Esophagus mucosa (tissue), 1 donor: ENCODE measurements at regions not wholly inside any gene's neighbourhood (a gene's known extent, or its start where the extent isn't known, plus 50 kb on each side); places are given as distances from the start of the nearest gene placed in this dataset.

Source experiments
- ATAC-seq: fragments of 200-7000 bp; cut with Tn5 transposase; one replicate; pipeline ENCODE4 v1.9.1; 2020
- donor health status: DM: yes; HTN: yes; CAD: no.

DNA sequence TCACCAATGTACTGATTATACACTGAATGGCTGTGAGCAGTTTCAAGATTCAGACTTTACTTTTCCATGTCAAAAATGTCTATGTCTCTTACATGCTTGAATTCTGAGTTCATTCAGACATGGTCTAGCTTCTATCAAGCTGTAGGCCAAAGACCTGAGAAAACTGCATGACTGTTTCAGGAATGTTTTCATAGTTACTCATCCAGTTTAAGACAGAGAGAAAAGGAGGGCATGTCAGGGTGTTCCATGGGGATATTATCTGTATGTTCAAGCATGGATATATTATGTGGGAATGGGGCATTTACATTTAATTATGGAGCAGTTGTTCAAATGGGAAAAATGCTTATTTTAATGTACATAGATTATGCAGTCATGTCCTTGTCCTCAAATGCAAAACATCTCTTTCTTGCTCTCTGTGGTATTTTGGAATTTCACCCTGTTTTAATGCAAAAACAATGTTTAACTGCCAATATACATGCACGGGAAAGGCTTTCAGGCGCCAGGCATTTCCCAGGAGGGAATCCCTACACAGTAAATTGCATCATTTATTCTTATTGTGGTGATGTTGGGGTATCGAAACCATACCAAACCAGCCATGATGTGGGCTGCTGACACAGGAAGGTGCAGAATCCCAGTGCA lies 429.1 kb upstream of the INTU start:
- no peak for ATAC-seq

DNA sequence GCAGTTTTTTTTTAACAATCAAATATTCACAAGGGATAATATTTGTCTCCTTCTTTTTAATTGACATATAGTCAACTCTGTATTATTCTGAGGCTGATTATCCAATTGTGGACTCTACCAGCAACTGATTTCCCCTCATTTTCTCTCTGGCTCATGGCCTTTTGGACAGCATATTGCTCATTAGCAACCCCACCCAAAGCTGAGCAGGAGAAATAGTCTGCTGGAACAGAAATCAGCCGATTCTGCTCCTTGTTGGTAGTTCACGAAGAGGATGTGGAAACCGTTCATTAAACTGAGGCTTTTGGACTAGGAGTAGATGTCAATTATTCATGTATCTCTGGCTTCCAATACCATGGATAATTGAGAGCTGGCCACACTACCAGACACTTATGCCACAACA lies 428.4 kb upstream of the INTU start:
- ATAC-seq, result no peak

DNA sequence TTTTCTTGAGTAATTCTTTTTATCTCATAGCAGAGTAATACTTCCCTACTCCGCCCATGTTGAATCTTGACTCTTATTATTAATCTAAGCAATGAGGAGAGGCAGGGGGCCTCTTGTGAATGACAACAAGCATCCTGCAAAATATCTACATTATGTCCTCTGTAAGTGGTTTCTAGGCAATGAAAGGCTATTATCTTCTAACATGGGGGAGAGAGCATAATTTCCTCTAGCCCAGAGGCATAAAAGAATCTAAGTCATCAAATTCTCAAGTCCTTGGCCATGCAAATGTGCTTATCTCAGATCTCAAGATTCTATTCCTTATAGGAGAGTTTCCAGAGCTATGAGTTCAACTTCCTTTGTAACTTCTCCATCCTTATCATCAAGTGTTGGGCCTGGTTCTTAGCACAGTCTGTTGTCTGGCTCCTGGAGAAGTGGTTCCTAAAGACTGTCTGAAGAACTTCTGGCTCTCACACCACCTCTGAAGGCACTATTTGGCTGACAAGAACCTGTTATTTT lies 423.1 kb upstream of the INTU start:
- no peak for ATAC-seq

DNA sequence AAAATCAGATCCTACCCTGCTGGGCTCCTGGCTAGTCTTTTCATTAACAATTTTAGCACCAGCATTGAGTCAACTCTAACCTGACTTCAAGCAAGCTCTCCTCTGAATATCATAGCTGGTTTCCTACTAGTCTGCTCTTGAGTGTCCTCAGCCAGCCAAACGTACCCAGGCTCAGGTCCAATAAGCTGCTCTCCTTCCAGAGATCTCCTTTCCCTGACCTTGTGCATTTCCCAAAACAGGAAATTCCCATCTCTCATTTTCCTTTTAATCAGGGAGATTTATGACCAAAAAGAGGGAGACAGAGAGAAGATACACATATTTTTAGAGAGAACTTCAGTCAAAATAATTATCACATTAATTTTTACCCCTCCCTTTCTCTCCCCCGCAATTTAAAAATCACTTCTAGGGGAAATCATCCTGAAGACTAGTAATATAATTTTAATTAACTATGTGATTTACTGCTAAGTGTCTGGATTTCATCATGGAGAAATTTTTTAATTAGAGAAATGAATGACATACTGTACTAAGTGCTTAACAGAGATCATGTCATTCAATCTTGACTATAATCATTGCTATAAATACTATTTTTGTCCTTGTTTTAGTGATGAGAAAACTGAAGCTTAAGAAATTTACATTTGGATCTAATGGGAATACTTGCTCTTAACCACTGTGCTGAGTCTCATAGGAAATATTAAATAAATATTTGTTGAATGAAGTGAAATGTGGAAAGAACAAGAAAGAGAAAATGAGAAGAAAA lies 421.7 kb upstream of the INTU start:
- no peak for ATAC-seq

DNA sequence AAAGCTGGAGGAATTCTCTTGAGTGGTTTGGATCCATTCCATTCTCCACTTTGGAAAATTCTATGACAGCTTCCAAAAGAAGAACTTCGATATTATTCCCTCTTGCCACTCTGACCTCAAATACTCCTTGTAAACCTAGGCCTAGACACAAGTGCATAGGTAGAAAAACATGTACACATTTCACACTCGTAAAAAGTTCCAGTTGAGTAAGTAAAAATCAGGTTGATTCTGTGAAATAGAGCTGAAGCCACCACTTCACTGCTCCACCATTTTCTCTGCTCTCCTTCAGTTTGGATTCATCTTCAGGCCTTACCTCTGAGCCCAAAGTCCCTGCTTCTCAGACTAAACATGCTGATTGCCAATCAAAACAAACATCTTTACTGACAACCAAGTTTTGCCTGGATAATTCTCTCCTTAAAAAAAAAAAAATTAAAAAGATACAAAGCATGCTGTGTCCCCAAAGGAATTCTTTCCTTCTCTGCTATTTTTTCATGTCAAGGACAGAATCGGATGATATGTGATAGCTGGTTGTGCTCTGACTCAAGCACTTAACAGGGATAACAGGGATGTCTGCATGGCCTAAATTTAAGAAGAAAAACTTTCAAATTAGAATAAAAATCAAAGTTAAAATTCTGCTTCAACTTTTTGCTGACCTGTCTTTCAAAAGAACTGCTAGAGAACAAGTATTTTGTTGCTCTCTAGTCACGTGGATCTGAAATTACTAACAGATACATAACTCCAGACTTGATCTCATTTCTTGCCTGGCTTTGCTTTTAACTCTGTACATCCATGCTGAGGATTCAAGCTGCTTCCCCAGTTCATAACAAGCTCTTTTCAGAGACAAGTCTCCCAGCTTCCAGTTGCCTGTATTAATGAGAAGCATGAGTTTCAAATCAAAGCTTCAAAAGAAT lies 420.9 kb upstream of the INTU start:
- no peak for ATAC-seq

DNA sequence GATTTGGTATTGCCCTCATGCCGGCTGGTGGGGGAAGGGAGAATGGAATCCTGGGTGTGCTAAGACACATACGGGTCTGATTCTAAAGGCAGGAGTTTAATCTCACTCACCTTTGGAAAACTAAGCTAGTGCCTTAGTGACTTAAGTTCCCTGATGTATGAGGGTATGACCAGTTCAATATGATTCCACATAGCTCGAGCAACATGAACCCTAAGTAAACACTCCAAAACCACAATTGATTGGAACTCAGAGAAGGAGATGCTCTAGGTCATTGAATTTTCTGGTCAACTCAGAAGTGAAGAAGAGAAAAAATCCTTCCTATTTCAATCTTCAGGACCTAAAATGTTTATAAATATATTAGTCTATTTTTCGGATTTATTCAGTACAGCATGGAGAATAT lies 420.1 kb upstream of the INTU start:
- no peak for ATAC-seq

DNA sequence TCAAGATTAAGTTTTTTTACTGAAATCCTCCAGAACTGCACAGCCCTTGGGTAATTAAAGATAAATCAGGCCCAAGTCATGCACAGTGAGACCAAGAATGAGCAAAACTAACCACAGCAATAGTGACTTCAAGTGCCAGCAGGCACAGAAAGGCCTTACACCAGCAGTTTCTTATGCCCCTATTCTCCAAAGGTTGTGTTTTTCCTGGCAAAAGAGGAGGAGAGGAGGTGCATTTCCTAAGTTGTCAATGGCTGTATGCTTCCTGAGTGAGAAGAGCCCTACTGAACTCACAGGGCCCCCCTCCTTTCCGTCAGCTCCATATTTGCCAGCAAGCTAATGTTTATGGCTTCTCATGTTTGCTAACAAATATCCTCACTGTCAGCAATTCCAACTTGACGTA lies 418.7 kb upstream of the INTU start:
- ATAC-seq, result no peak

DNA sequence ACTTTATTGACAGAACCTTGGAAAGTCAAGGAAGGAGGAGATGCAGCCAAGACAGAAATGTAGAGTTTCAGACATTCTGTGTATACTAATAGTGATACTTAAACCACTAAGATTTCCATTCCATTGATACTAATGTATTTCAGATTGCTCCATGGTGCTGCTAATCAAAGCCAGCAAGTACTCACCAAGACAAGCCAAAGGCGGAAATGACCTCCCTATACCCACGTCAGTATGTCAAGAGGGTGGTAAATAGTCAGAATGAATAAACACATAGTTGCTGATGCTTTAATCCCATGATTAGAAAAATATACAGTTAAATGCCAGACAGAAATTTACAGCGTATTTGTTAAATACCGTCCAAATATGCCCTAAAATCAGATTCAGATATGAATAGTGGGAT lies 417.8 kb upstream of the INTU start:
- ATAC-seq, result no peak

DNA sequence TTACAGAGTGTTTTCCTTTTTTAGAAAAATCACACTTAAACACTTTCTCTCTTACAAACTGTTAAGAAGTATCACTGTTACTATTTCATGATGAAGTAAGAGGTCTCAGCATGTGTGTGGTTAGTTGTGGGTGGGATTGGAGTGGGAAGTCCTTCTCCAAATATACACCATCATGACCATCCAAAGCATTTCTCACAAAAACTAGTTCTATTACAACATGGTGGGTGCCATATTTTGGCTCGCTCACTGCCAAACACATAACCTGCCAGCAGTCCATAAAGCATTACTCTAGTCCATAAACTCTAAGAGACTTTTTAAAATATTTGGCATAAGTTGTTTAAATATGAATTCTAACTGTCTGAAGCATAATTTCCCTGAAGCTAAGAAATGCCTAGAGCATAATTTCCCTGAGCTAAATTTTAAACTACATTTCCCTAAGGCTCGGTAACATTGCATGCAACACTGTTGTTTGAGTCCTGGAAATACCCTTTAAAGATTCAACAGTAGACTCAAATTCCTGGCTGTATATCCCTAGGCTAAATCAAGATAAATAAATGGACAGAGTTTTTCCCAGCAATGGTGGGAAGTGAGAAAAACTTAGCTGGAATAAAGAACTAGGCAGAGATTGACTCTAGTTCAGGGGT lies 415.0 kb upstream of the INTU start:
- no peak for ATAC-seq

DNA sequence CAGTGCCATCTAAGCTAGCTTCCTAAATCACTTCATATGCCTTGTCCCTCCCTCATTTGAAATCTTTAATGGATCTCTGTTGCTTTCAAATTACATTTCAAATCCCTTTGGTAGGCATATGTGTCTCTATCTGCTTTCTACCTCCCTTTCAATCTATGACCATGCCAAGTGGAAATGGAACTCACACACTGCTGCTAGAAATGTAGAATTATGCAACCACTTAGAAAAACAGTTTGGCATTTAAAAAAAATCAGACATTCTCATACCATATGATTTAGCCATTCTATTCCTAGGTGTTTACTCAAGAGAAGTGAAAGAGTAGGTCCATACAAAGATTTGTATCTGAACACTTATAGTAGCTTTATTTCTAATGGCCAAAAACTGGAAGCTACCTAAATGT lies 413.5 kb upstream of the INTU start:
- no peak for ATAC-seq

DNA sequence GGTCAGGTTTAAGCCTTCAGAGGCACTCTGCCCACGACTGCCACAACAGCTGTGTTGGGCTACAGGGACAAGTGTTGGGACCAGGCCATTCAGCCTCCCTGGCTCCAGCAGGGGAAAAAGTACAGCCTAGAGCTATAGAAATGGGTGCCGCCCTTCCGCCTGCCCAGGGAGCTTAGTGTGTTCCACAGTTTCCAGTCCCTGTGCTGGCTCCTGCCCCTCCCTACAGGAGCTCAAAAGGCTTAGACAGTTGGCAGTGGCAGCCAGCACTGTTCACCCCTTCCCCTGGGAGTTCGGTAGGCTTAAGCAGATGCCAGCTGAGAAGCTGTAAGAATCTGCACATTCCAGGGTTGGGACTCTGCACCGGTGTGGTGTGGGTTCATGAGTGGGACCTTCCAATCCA lies 408.2 kb upstream of the INTU start:
- no peak for ATAC-seq

DNA sequence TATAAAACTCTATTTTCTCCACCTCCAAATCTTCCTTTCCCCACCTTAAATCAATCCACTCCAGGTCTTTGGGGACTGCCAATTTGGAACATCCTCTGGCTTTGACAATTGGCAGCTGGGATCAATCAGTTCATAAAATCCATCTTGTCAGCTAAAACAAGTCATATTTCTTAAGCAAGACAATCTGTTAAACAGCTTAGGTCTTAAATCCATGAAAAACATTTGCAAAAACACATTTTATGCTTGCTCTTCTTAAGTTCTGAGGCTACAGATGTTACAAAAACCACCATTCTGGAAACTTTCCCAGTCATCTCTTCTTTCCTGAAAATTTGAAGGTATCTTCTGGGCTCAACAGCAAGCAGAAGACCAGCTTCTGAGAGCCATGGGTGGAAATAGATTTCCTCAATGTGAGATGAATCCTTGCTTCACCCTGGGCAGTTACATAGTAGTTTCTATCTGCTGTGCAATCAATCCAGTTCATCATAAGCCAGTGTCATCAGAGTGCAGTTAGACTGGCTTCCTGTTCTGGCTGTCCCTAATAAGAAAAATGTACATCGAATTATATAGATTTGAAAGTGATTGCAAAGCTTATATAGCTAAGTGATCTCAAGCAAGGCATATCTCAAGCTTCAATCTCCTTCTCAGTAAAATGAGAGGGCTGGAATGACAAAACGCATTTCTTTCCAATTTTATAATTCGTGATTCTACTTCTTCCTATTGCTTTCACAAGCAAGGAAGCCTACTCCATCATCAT lies 402.7 kb upstream of the INTU start:
- no peak for ATAC-seq

DNA sequence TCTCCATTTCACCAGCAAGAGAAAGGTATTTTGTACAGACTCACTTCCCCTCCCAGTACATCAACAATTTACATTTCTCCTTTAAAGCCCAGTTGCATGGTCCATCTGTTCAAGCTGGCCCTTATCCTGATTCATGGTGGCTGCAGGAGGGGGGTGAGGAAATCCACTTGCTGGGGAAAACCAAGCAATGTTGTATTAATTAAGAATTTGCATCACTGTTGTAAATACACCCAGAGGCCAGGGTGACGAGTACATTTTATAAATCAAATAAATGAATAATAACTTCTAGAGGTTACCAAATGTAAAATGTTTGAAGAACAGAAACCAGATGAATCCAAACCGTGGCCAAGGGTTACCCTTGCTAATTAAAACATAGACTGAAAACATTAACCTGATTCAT lies 395.9 kb upstream of the INTU start:
- ATAC-seq, result no peak

DNA sequence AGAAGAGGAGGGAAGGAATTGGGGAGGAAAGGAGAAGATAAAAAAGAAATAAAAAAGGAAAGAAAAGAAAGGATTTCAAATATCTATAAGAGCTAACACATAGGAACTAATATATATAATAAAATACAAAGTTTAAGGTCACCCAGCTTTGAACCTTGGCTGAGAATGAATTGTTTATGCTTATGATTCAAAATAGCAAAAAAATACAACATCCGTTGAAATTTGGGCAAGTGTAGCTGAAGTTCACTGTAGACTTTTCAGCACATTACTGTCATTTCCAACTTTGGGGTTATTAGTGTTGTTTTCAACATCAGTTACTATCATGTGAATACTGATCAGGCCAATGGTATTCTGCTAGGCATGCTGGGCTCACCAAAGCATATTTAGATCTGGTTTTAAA lies 395.2 kb upstream of the INTU start:
- ATAC-seq, result no peak

DNA sequence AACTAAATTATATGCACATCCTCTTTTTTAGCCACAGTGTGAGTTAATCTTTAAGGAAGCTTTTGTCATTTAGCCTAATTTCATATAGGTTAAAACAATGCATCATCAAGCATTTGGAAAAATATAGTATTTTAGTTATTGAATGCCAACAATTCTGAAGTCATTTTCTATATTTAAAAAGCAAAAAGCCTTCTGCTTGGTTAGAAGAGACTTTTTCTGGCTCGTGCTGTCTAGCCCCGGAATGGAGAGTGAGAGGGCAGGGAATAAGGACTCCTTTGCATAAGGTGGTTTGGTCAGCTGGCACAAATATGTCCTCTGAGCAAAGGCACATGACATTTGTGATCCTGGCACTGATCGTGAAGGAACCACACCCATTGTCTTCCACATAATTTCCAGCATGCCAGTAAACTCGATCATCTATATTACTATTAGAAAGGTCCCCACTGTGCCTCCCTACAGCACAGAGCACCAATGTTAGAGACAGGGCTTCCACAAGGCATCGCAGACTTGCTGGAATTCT lies 393.7 kb upstream of the INTU start:
- no peak for ATAC-seq

DNA sequence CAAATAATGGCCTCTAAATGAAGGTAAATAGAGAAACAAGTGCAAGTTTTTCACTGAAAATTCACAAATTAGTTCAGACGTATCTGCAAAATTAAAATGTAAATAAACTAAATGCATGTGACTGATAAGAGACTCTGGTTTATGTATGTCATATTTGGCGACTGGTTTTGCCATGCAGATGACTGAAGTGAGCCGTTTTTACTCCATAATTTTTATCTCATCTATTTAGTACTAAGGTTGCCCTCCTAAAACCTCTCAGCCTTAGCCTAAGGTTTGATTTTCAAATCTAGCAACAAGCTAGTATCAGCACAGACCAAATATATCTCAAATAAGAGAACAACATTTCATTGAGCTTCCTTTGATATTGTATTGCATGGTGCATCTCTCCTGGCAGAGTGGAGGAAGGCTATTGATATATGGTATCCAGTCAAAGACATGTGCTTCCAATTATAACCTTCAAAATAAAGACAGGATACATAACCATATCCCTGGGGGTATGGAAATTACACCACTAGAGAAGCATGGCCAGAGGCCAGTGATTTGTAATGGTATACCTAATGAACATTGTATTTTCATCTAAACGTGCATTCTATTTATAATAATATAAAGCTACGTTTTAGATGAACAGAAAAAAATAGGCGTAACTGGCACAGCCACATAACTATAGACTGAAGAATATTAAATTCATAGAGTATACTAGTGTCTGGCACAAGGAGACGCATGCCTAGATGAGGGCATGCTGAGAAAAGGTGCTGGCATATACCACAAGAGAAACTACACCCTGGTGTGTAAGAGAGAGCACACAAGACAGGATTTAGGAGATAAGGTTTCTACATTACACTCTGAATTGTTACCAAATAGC lies 392.6 kb upstream of the INTU start:
- ATAC-seq, result no peak

DNA sequence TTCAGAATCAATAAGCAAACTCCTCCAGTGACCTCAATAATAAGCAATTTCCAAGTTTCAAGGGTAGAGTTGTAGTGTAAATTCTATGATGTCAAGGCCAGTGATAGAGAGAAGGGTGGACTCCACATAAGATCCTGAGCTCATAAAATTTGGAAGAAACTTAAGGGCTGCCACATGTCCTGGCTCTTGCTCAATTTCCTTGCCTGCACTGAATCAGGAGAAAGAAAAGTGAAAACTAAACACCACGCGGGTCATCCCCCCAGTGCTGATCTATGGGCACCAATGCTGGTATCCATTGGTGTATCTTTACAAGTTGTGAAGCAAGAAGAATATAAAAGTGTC lies 392.0 kb upstream of the INTU start:
- no peak for ATAC-seq

DNA sequence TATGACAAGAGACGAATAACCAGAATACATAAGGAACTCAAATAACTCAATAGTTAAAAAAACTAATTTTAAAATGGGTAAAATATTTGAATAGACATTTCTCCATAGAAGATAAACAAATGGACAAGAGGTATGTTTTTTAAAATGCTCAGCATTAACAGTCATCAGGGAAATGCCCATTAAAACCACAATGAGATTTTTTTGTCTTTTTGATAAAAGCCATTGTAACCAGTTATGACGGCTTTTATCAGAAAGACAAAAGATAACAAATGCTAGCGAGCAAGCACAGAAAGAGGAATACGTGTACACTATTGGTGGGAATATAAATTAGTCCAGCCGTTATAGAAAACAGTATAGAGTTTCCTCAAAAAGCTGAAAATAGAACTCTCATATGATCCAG lies 388.2 kb upstream of the INTU start:
- no peak for ATAC-seq

DNA sequence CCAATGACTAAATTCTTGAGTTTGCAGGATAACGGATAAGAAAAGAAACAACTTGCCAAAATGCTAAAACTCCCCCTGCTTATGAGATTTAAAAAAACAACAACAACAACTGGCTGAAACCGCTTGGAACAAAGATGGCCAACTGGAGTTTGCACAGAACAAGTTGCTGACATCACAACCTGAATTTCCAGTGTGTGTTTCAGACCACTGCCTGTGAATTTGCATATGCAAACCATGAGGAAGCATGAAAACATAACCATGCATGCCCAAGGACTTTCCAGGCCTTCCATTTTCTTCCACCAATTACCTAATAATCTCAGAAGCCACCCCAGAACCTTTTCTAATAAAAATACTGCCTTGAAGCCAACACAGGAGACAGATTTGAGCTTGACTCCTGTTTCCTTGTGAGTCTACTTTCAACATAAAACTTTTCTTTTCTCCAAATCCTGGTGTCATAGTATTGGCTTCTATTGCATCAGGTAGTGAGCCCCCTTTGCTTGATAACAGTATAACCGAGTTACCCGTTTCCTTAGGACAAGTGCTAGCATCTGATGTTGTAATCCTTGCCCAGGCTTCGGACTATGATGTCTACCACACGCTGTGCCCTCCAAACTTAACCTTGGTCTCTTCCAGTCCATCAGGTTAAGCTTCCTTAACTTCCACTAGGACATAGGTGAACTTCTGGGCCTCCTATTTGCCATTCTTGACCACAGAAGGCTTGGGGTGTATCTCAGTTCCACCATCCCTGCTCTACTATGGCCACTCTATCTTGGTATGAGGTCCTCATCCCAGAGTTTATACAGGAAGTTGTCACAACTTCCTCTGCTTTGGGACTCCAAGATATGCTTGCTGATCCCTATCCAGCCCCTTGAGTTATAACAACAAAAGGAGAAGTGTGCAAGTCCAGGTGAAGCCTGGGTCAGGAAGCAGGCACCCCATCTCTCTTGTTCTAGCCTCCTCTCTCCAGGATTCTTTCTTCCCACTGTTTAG lies 385.5 kb upstream of the INTU start:
- ATAC-seq, result no peak
